GM18499 (cell line): ENCODE measurements at regions not wholly inside any gene's neighbourhood (a gene's known extent, or its start where the extent isn't known, plus 50 kb on each side); places are given as distances from the start of the nearest gene placed in this dataset.
"Not testable (repeated sequence)": the region's sequence is repeated elsewhere in the genome, so short reads cannot be mapped to it uniquely, and the experiment has no call there.

Source experiments
- ATAC-seq: cut with Tn5 transposase; IDR thresholded peaks from one replicate; pipeline ENCODE4 v1.9.1; 2021; ENCODE audit warnings: moderate number of reproducible peaks; ENCODE audit not compliant: insufficient read depth, unreplicated experiment

GRCh38 chr1:178572604-178573003, 59.7 kb downstream of the TEX35 start:
- ATAC-seq = no peak

GRCh38 chr1:178573330-178573729, 60.4 kb downstream of the TEX35 start:
- peak; percentile 73 for ATAC-seq

- ATAC-seq = no peak
Measured at GRCh38 chr1:178574345-178574744, 61.4 kb downstream of the TEX35 start.

GRCh38 chr1:178575611-178576361, 62.9 kb downstream of the TEX35 start:
- ATAC-seq = no peak

GRCh38 chr1:178576841-178577240, 63.9 kb downstream of the TEX35 start:
- ATAC-seq = no peak

- no peak for ATAC-seq
Measured at GRCh38 chr1:178577882-178578281, 65.0 kb downstream of the TEX35 start.

GRCh38 chr1:178578541-178578940, 65.6 kb downstream of the TEX35 start:
- ATAC-seq = no peak

GRCh38 chr1:178579095-178579494, 66.2 kb downstream of the TEX35 start:
- ATAC-seq = no peak

- peak; percentile 38 for ATAC-seq
Measured at GRCh38 chr1:178579562-178579961, 66.7 kb downstream of the TEX35 start.

- no peak for ATAC-seq
Measured at GRCh38 chr1:178580096-178580495, 67.2 kb downstream of the TEX35 start.

- ATAC-seq = no peak
Measured at GRCh38 chr1:178580876-178581275, 68.0 kb downstream of the TEX35 start.

- ATAC-seq = peak; percentile 70
Measured at GRCh38 chr1:178581351-178582303, 68.7 kb downstream of the TEX35 start.

GRCh38 chr1:178587096-178587495, 74.2 kb downstream of the TEX35 start:
- no peak for ATAC-seq

GRCh38 chr1:178587975-178588374, 75.1 kb downstream of the TEX35 start:
- ATAC-seq = no peak

GRCh38 chr1:178589042-178589441, 76.1 kb downstream of the TEX35 start:
- ATAC-seq = not testable (repeated sequence)

GRCh38 chr1:178591811-178592210, 78.9 kb downstream of the TEX35 start:
- ATAC-seq = not testable (repeated sequence)

- ATAC-seq = no peak
Measured at GRCh38 chr1:178593515-178593914, 80.6 kb downstream of the TEX35 start.

GRCh38 chr1:178594133-178594532, 81.2 kb downstream of the TEX35 start:
- no peak for ATAC-seq

- ATAC-seq = no peak
Measured at GRCh38 chr1:178595491-178595890, 82.6 kb downstream of the TEX35 start.

GRCh38 chr1:178599087-178599486, 86.2 kb downstream of the TEX35 start:
- ATAC-seq = no peak

GRCh38 chr1:178599745-178600144, 86.8 kb downstream of the TEX35 start:
- no peak for ATAC-seq
